GM18861 (cell line): ENCODE measurements at regions not wholly inside any gene's neighbourhood (a gene's known extent, or its start where the extent isn't known, plus 50 kb on each side); places are given as distances from the start of the nearest gene placed in this dataset.
"Not testable (repeated sequence)": the region's sequence is repeated elsewhere in the genome, so short reads cannot be mapped to it uniquely, and the experiment has no call there.

Source experiments
- ATAC-seq: cut with Tn5 transposase; IDR thresholded peaks from one replicate; pipeline ENCODE4 v1.9.1; 2021; ENCODE audit not compliant: unreplicated experiment

- ATAC-seq, result no peak
Measured at GRCh38 chr9:106177216-106177615, 482.9 kb downstream of the TMEM38B start.

GRCh38 chr9:106179191-106179590 lies 484.9 kb downstream of the TMEM38B start:
- no peak for ATAC-seq

GRCh38 chr9:106203815-106204516 lies 509.6 kb downstream of the TMEM38B start:
- ATAC-seq, result not testable (repeated sequence)

GRCh38 chr9:106207298-106207697 lies 513.0 kb downstream of the TMEM38B start:
- ATAC-seq, result no peak

GRCh38 chr9:106218427-106218826 lies 524.1 kb downstream of the TMEM38B start:
- peak; percentile 43 for ATAC-seq

GRCh38 chr9:106218854-106219253 lies 524.5 kb downstream of the TMEM38B start:
- ATAC-seq, result peak; percentile 53

- no peak for ATAC-seq
Measured at GRCh38 chr9:106220415-106220814, 526.1 kb downstream of the TMEM38B start.

- ATAC-seq, result no peak
Measured at GRCh38 chr9:106228861-106229260, 534.5 kb downstream of the TMEM38B start.

GRCh38 chr9:106233116-106233515 lies 538.8 kb downstream of the TMEM38B start:
- ATAC-seq, result no peak

- not testable (repeated sequence) for ATAC-seq
Measured at GRCh38 chr9:106260908-106261307, 566.6 kb downstream of the TMEM38B start.

- ATAC-seq, result no peak
Measured at GRCh38 chr9:106277966-106278365, 583.6 kb downstream of the TMEM38B start.

GRCh38 chr9:106283769-106284168 lies 579.2 kb upstream of the ZNF462 start:
- ATAC-seq, result no peak

GRCh38 chr9:106284296-106284695 lies 578.7 kb upstream of the ZNF462 start:
- no peak for ATAC-seq

GRCh38 chr9:106286249-106286648 lies 576.7 kb upstream of the ZNF462 start:
- no peak for ATAC-seq

GRCh38 chr9:106287091-106287631 lies 575.8 kb upstream of the ZNF462 start:
- ATAC-seq, result no peak

- no peak for ATAC-seq
Measured at GRCh38 chr9:106287731-106288130, 575.2 kb upstream of the ZNF462 start.

- ATAC-seq, result no peak
Measured at GRCh38 chr9:106288689-106289088, 574.3 kb upstream of the ZNF462 start.

GRCh38 chr9:106291786-106292185 lies 571.2 kb upstream of the ZNF462 start:
- no peak for ATAC-seq

- no peak for ATAC-seq
Measured at GRCh38 chr9:106296426-106296825, 566.5 kb upstream of the ZNF462 start.

- no peak for ATAC-seq
Measured at GRCh38 chr9:106298997-106299396, 564.0 kb upstream of the ZNF462 start.

- no peak for ATAC-seq
Measured at GRCh38 chr9:106304401-106304920, 558.5 kb upstream of the ZNF462 start.

- no peak for ATAC-seq
Measured at GRCh38 chr9:106305428-106306133, 557.4 kb upstream of the ZNF462 start.
